ENCODE measurements at regions not wholly inside any gene's neighbourhood (a gene's known extent, or its start where the extent isn't known, plus 50 kb on each side); places are given as distances from the start of the nearest gene placed in this dataset.

GRCh38 chr15:98213346-98213979 lies 253.0 kb downstream of the ARRDC4 start:
- Mint-ChIP-seq H3K4me1 (no peaks in the 10 kb centered on the region), H3K27ac (no peak overlapping the region), H3K9me3 (no peaks in the 10 kb centered on the region), H3K4me3 (no peak overlapping the region), H3K27me3 (no peaks in the 10 kb centered on the region), H3K36me3 (no peaks in the 10 kb centered on the region)
- no peak for DNase-seq (ENCODE audit: low spot score in 2 of 2)
- no peak for ATAC-seq (ENCODE audit: low read depth)

DNA sequence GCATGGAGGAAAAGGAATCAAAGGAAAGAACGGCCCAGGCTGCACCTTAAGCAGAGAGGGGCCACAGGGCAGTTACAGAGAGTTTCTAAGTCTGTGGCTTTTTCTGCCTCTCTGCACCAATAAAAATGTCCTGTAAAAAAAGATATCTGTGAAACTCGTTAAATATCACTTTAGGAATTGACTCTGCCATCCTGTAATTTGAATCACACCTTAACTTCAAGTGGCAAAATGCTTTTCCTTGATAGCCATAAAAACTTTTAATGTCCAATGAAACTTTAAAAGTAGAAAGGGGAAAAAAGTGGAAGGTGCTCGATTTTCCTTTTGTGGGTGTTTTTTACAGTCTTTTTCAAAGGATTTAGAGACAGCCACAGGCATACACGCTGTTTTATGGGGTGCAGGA lies 255.7 kb downstream of the ARRDC4 start:
- H3K9me3 Mint-ChIP-seq: no peaks in the 10 kb centered on the region
- H3K4me1 Mint-ChIP-seq: no peaks in the 10 kb centered on the region
- H3K27ac Mint-ChIP-seq: no peak overlapping the region
- DNase-seq (ENCODE audit: low spot score in 2 of 2) (no peak), ATAC-seq (ENCODE audit: low read depth) (no peak)
- no peaks in the 10 kb centered on the region for H3K36me3 Mint-ChIP-seq
- no peak overlapping the region for H3K4me3 Mint-ChIP-seq
- no peaks in the 10 kb centered on the region for H3K27me3 Mint-ChIP-seq

DNA sequence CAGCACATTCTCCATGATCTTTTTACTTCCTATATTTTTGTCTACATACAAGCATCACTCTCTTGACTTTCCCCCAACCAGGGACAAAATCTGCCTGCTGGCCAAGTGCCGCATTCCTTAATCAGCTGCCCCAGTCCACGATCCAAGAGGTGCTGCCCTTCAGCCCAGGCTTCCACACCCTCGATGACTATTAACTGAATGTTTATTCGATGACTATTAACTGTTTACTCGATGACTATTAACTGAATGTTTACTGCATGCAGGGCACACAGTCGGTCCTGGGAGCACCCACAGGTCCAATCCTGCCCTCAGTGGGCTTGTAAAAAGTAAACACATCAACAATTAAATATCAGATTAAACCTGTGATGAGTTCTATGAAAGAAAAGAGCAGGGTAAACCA lies 256.9 kb downstream of the ARRDC4 start:
- ATAC-seq (ENCODE audit: low read depth) (no peak), DNase-seq (ENCODE audit: low spot score in 2 of 2) (no peak)
- Mint-ChIP-seq H3K4me3 (no peak overlapping the region), H3K36me3 (no peaks in the 10 kb centered on the region), H3K27ac (no peak overlapping the region), H3K4me1 (no peaks in the 10 kb centered on the region), H3K27me3 (no peaks in the 10 kb centered on the region), H3K9me3 (no peaks in the 10 kb centered on the region)

DNA sequence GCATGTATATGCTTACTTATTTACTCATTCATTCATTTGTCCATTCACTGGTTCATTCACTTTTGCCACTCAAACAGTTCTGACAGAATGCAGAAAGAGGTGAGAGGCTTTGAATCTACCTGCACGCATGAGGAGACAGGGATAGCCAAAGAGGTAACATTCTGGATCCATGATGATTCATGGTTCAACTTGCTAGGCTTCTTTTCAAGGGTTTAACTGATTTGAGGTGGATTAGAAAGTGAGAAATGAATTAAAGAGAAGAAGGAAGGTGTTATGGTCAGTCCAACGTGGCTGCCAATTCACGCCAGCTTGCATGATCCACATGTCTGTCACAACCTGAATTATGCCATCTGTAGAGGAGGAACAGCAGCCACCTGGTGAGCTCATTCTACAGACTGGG lies 260.6 kb downstream of the ARRDC4 start:
- H3K27me3 Mint-ChIP-seq: no peaks in the 10 kb centered on the region
- no peak overlapping the region for H3K4me3 Mint-ChIP-seq
- DNase-seq (ENCODE audit: low spot score in 2 of 2): no peak
- no peak for ATAC-seq (ENCODE audit: low read depth)
- H3K9me3 Mint-ChIP-seq: no peaks in the 10 kb centered on the region
- no peak overlapping the region for H3K27ac Mint-ChIP-seq
- H3K36me3 Mint-ChIP-seq: no peaks in the 10 kb centered on the region
- H3K4me1 Mint-ChIP-seq: no peaks in the 10 kb centered on the region

DNA sequence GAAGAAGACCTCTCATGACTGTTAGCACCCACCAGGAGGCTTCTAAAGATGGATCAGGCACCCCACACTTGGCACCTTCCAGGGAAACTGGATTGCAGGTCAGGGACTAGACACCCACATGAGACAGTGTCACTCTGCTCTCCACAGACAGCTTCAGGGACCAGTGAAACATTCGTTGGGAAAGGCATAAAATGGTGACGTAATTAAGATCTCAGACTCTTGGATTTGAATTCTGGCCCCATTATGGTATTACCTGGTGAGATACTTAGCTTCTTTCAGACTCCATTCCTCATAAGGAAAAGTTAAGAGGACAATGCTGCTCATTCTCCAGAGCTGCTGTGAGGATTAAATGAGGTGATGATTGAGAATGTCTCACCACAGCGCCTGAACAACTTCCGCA lies 261.1 kb downstream of the ARRDC4 start:
- Mint-ChIP-seq H3K27ac (no peak overlapping the region), H3K4me3 (no peak overlapping the region), H3K4me1 (no peaks in the 10 kb centered on the region), H3K27me3 (no peaks in the 10 kb centered on the region), H3K9me3 (no peaks in the 10 kb centered on the region), H3K36me3 (no peaks in the 10 kb centered on the region)
- DNase-seq (ENCODE audit: low spot score in 2 of 2): no peak
- ATAC-seq (ENCODE audit: low read depth): no peak

DNA sequence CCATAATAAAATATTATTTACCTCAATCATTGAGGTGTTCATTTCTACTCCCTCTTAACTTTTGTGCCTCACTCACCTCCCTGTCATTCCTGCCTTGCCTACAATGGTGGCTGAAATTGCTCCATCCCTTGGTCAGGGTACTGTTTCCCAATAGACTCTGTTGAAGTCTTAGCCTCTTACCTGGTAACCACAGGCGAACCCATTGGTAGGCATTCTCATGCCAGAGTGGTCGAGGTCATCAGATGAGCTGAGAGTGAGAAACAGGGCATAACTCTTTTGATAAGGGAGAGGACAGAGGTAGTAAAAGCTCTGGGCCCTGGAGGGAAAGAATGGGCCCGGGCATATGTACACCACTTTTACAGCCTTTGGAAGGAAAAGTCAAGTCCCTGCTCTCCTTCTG lies 265.6 kb downstream of the ARRDC4 start:
- Mint-ChIP-seq H3K4me3 (no peak overlapping the region), H3K9me3 (no peaks in the 10 kb centered on the region), H3K4me1 (no peaks in the 10 kb centered on the region), H3K36me3 (no peaks in the 10 kb centered on the region), H3K27me3 (no peaks in the 10 kb centered on the region), H3K27ac (no peak overlapping the region)
- ATAC-seq (ENCODE audit: low read depth): no peak
- DNase-seq (ENCODE audit: low spot score in 2 of 2): no peak

DNA sequence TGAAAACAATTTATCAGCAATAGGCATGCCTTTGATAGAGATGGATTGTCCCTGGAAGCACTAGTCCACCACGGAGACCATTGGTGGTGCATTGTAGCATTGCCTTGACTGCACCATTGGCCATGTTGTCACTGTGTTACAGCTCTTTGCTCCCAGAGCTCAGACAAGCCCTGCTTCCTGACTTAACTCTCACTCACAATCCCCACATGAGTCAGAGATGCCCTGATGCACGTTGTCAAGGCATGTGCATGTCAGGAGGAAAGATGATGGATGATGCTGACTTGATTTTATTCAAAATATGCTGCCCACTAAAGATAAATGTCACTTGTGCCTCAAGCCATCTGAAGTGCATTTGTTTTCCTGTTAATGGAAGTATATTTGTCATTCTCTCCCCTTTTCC lies 266.1 kb downstream of the ARRDC4 start:
- DNase-seq (ENCODE audit: low spot score in 2 of 2) (no peak), ATAC-seq (ENCODE audit: low read depth) (no peak)
- Mint-ChIP-seq H3K4me3 (no peak overlapping the region), H3K36me3 (no peaks in the 10 kb centered on the region), H3K27me3 (no peaks in the 10 kb centered on the region), H3K27ac (no peak overlapping the region), H3K4me1 (no peaks in the 10 kb centered on the region), H3K9me3 (no peaks in the 10 kb centered on the region)

GRCh38 chr15:98228846-98229245 lies 268.3 kb downstream of the ARRDC4 start:
- no peaks in the 10 kb centered on the region for H3K36me3 Mint-ChIP-seq
- DNase-seq (ENCODE audit: low spot score in 2 of 2): no peak
- H3K9me3 Mint-ChIP-seq: no peaks in the 10 kb centered on the region
- no peaks in the 10 kb centered on the region for H3K27me3 Mint-ChIP-seq
- no peak overlapping the region for H3K27ac Mint-ChIP-seq
- H3K4me1 Mint-ChIP-seq: no peaks in the 10 kb centered on the region
- ATAC-seq (ENCODE audit: low read depth): no peak
- no peak overlapping the region for H3K4me3 Mint-ChIP-seq

GRCh38 chr15:98230975-98231374 lies 270.5 kb downstream of the ARRDC4 start:
- no peaks in the 10 kb centered on the region for H3K36me3 Mint-ChIP-seq
- no peak overlapping the region for H3K27ac Mint-ChIP-seq
- H3K4me1 Mint-ChIP-seq: no peaks in the 10 kb centered on the region
- no peaks in the 10 kb centered on the region for H3K9me3 Mint-ChIP-seq
- ATAC-seq (ENCODE audit: low read depth) (no peak), DNase-seq (ENCODE audit: low spot score in 2 of 2) (no peak)
- H3K27me3 Mint-ChIP-seq: no peaks in the 10 kb centered on the region
- H3K4me3 Mint-ChIP-seq: no peak overlapping the region

DNA sequence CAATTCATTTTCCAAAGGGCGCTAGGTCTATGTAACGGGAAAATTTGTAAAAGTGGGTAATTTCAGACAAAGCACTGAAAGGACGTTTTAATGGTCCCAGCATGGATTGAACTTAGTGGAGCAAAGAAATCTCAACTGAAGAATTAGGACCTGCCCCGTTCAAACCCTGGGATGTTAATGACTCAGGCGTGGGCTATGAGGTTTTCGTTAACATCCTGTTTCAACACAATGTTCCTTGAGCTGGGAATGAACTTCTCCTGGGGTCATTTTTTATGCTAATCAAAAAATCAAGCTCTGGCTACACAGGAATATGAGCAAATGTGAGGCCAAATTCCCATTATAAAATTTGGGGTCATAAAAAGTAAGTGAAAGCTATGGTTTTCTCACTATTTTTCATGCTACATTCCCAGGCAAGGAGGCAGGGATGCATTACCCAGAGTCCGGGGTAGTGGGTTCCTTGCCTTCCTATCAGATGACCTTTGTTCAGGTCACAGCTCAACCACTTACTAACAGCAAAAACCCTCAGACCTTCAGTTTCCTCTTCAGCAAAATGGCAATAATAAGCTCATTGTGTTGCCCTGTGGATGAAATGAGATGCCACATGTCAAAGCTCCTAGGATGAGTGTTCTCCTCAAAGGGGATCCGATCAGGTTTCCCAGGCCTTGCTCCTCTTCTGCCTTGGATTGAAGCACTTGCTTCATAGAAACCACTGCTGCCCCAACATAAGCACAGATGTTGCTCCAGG lies 271.4 kb downstream of the ARRDC4 start:
- no peaks in the 10 kb centered on the region for H3K27me3 Mint-ChIP-seq
- H3K9me3 Mint-ChIP-seq: no peaks in the 10 kb centered on the region
- H3K4me3 Mint-ChIP-seq: no peak overlapping the region
- no peak overlapping the region for H3K27ac Mint-ChIP-seq
- no peaks in the 10 kb centered on the region for H3K36me3 Mint-ChIP-seq
- ATAC-seq (ENCODE audit: low read depth) (no peak), DNase-seq (ENCODE audit: low spot score in 2 of 2) (no peak)
- no peaks in the 10 kb centered on the region for H3K4me1 Mint-ChIP-seq

DNA sequence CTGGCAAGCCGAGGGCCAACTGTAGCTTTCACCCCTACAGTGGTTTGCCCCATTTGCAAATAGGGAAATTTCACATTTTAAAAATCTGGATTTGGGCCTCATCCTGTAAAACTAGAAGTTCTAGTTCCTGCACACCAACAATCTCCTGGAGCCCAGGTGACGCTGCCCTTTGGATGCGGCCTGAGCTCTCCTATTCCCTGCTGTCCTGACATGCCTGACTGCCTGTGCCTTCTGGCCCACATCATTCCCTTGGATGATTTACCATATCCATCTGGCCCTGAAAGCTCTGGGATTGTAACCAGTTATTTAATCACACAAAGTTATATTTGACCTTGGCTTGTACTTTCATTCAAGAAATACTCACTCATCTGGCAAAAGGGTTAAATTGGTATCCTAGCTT lies 272.3 kb downstream of the ARRDC4 start:
- H3K9me3 Mint-ChIP-seq: no peaks in the 10 kb centered on the region
- no peak for ATAC-seq (ENCODE audit: low read depth)

GRCh38 chr15:98233873-98234272 lies 273.4 kb downstream of the ARRDC4 start:
- ATAC-seq (ENCODE audit: low read depth) (no peak), DNase-seq (ENCODE audit: low spot score in 2 of 2) (no peak)
- no peaks in the 10 kb centered on the region for H3K36me3 Mint-ChIP-seq
- H3K9me3 Mint-ChIP-seq: no peaks in the 10 kb centered on the region
- H3K4me1 Mint-ChIP-seq: no peaks in the 10 kb centered on the region
- no peak overlapping the region for H3K27ac Mint-ChIP-seq
- H3K27me3 Mint-ChIP-seq: no peaks in the 10 kb centered on the region
- H3K4me3 Mint-ChIP-seq: no peak overlapping the region

More for the DNA sequence above, 272.3 kb downstream of the ARRDC4 start:
- no peak overlapping the region for H3K27ac Mint-ChIP-seq
- no peak overlapping the region for H3K4me3 Mint-ChIP-seq
- no peaks in the 10 kb centered on the region for H3K4me1 Mint-ChIP-seq
- no peaks in the 10 kb centered on the region for H3K36me3 Mint-ChIP-seq
- no peaks in the 10 kb centered on the region for H3K27me3 Mint-ChIP-seq
- DNase-seq (ENCODE audit: low spot score in 2 of 2): no peak

- Mint-ChIP-seq H3K27ac (no peak overlapping the region), H3K9me3 (peaks cover 2% of the 10 kb centered on the region), H3K36me3 (no peaks in the 10 kb centered on the region), H3K4me3 (no peak overlapping the region), H3K27me3 (no peaks in the 10 kb centered on the region), H3K4me1 (no peaks in the 10 kb centered on the region)
- DNase-seq (ENCODE audit: low spot score in 2 of 2): no peak
- ATAC-seq (ENCODE audit: low read depth): no peak
Measured at GRCh38 chr15:98240303-98240702, 279.8 kb downstream of the ARRDC4 start.

DNA sequence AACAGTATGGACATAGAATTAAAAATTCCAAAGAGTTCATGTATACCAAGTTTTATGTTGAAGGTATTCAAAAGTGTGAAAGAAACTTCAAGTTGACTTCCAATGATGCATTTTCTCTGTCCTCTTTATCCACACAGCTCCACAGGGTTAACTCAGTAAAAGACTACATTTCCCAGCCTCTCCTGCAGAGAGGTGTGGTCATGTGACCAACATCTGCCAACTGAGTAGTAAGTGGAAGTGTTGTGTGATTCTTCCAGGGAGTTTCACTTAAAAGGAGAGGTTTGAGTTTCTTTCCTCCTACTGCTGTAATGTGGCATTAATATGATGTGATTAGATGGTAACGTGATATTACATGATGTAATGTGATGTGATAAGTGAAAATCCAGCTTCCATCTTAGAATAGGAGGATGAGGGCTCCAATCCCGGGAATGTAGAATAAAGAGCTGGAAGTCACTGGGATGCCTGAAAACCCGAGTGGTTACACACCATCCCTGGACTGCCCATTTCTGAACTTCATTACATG lies 280.6 kb downstream of the ARRDC4 start:
- Mint-ChIP-seq H3K4me3 (no peak overlapping the region), H3K27ac (no peak overlapping the region), H3K27me3 (no peaks in the 10 kb centered on the region), H3K9me3 (peaks cover 2% of the 10 kb centered on the region), H3K36me3 (no peaks in the 10 kb centered on the region), H3K4me1 (no peaks in the 10 kb centered on the region)
- ATAC-seq (ENCODE audit: low read depth): no peak
- no peak for DNase-seq (ENCODE audit: low spot score in 2 of 2)

GRCh38 chr15:98257290-98257689 lies 296.8 kb downstream of the ARRDC4 start:
- no peak for DNase-seq (ENCODE audit: low spot score in 2 of 2)
- Mint-ChIP-seq H3K9me3 (peaks cover 3% of the 10 kb centered on the region), H3K4me3 (no peak overlapping the region), H3K36me3 (no peaks in the 10 kb centered on the region), H3K27ac (no peak overlapping the region), H3K27me3 (no peaks in the 10 kb centered on the region), H3K4me1 (no peaks in the 10 kb centered on the region)
- no peak for ATAC-seq (ENCODE audit: low read depth)

Measured in memory B cell (primary cell).